ENCODE measurements at regions not wholly inside any gene's neighbourhood (a gene's known extent, or its start where the extent isn't known, plus 50 kb on each side); places are given as distances from the start of the nearest gene placed in this dataset.

GRCh38 chr2:193749485-193749884 is 1554.8 kb upstream of the TMEFF2 start:
- no peak for TF ChIP-seq POLR2AphosphoS5 (IDR thresholded peaks at IDR 0.05; ENCODE audit: low read depth, low read length)
- no peak for TF ChIP-seq POLR2A (IDR thresholded peaks at IDR 0.05; ENCODE audit: low read depth, low read length)

All from GM12892 (cell line).